CD4-positive, alpha-beta T cell treated with Interleukin-1 beta for 1 hour (primary cell): ENCODE measurements at regions not wholly inside any gene's neighbourhood (a gene's known extent, or its start where the extent isn't known, plus 50 kb on each side); places are given as distances from the start of the nearest gene placed in this dataset.
"Not testable (repeated sequence)": the region's sequence is repeated elsewhere in the genome, so short reads cannot be mapped to it uniquely, and the experiment has no call there.

ENCODE experiments used
- DNase-seq, 2 donors: peaks; one replicate each; pipeline ENCODE4 v3.0.0-alpha.2; 2020 to 2022

DNA sequence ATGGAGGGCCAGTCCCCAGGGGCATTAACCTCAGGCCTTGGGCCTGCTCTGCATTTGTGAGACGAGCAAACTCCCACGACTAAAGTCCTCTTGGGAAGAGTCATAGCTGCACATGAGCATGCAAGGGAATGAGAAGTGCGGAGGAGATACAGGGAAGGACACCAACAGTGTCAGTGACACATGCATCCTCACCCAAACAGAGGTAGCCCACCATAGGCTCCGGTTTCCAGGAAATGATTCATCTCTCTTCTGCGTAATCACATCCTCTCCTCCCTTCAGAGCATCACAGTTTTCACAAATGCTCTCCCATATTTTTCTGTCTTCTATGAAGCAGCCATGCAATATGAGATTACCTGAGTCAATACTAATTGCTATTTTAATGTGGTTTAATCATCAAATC lies 725.7 kb upstream of the GOT2 start:
- no peak for DNase-seq

DNA sequence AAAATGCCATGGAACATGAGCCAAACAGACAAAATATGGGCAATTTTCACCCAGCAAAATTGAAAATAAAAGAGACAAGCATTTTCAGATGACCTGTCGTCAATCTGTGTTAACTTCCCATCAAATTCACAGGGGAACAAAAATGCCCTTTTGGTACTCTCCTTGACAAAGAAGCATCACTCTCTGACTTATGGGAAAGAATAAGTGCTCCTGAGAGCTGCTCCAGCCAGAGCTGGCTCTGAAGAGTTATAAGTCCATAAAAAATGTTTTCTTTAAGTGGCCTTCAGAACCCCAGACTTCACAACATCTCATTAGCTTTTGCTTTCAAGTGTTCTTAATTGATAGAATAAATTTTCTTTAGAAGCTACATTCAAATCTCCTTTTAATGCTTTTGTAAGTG lies 721.4 kb upstream of the GOT2 start:
- DNase-seq, result no peak

DNA sequence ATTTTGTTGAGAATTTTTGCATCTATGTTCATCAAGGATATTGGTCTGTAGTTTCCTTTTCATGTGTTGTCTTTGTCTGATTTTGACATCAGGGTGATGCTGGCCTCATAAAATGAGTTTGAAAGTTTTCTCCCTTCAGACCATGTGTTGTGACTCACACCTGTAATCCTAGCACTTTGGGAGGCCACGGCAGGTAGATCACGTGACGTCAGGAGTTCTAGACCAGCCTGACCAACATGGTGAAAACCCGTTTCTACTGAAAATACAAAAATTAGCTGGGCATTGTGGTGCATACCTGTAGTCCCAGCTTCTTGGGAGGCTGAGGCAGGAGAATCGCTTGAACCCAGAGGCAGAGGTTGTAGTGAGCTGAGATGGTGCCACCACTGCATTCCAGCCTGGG lies 716.4 kb upstream of the GOT2 start:
- not testable (repeated sequence) for DNase-seq

GRCh38 chr16:59440502-59440901 lies 706.4 kb upstream of the GOT2 start:
- no peak for DNase-seq

- no peak for DNase-seq
These were observed 698.8 kb upstream of the GOT2 start for GRCh38 chr16:59432896-59433295.

- no peak for DNase-seq
These were observed 698.2 kb upstream of the GOT2 start for GRCh38 chr16:59432276-59432675.

DNA sequence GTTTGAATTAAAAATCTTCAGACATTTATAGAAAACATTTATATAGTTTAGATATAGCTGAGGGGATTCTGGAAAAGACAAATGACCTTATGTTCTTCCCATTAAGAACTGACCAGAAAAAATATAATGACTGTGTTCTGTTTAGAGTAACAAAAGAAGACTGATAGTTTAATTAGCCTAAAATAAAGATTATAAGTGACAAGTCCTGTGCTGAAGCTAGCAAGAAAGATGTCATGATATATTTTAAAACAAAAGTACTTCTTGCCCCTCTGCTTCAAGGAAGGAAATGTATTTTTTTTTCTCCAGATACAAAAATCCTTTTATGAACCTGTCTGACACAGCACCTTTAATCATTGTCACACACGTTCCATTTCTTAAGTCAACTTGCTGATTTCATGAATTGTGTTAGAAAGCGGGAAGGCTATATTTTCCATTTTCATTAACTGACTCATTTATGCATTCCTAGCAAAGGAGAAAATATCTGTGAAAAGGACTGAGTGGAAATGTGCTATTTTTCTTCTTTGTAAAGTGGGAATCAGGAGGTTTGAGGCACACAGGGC lies 690.7 kb upstream of the GOT2 start:
- no peak for DNase-seq

- DNase-seq, result no peak
These were observed 678.1 kb upstream of the GOT2 start for GRCh38 chr16:59411961-59412841.

- no peak for DNase-seq
These were observed 676.3 kb upstream of the GOT2 start for GRCh38 chr16:59410451-59410850.

DNA sequence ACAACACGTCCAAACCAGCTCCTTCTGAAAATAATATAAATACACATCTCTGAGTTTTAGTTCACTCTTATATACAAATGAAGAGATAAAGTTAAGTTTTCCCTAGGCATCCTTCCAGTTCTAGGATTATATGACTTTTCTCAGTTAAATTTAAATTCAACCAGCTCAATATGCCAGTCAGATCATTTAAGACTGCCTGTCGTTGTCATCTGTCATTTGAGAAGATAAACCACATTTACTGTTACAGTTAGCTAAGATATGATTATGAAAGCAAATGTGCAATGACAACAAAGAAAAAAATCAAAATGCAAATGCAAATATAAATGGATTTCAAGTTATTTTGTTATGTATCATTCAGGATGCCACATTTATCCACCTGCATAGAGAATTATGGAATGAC lies 671.7 kb upstream of the GOT2 start:
- DNase-seq, result no peak

GRCh38 chr16:59404509-59404908 lies 670.4 kb upstream of the GOT2 start:
- no peak for DNase-seq

DNA sequence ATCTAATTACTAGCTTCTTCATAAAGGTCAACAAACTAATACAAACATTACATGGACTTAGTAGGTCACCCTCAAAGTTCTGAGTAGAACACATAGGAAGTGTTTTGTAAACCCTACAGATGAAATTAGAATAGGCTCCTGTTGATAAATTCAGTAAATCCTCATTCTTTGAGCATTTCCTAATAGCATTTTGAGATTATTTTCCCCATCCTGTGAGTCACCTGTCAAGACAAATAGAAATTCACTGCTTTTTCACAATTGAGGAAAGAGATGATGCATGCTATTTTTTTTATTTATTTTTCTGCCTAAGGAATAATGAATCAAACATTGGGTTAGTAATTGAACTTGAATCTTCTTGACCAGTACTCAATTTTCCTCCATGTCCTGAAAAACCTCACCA lies 666.7 kb upstream of the GOT2 start:
- no peak for DNase-seq

GRCh38 chr16:59397638-59398037 lies 663.5 kb upstream of the GOT2 start:
- no peak for DNase-seq

GRCh38 chr16:59394526-59394925 lies 660.4 kb upstream of the GOT2 start:
- no peak for DNase-seq

DNA sequence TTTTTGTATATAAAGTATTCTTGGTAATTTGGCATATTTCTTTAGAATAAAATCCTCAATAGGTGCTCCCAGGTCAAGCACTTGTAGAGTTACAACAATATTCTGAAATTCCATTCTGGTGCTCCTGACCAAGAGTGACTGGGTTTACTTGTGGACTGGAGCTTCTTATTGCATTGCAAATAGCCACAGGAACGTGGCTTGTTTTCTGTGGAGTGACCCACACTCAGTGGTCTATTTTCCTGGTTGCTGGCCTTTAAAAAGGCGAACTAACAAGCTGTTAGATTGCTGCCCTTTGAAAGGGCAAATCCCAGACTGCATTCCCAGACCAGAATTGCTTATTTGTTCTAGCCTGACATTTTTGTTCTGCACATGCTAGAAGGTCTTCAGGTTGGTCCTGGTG lies 658.8 kb upstream of the GOT2 start:
- DNase-seq, result no peak

DNA sequence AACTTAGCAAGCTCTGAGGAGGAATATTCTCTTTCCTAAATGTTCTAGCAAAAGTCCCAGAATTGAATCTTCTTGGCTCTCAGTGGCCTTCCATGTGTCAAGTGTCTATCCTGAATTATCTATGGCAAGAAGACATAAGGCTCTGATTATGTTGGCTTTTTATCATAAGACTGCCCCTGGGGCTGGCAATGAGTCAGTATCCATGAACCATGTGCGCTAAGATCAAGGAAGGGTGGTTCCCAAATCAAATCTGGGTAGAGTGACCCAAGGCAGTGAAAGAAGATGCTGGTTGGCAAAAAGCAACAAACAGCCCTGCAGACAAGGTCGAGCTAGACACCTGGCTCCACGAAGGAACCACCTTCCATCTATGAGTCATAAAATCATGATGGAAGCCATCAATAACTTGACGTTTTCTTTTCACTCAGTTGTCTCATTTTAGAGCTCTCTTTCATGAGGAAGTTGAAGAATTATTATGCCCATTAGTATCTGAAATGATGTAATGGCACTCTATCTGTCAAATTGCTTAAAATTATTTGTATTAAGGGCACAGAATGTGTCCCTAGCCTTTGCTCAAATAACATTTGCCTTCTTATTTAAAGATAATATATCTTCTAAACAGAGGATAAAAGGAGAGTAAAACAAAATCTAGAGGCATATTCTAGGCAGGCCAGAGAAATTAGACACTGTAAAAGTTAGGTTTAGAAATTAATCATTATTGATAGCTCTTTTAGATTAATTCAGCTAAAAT lies 657.7 kb upstream of the GOT2 start:
- DNase-seq, result no peak

- DNase-seq, result no peak
These were observed 651.8 kb upstream of the GOT2 start for GRCh38 chr16:59385959-59386358.

DNA sequence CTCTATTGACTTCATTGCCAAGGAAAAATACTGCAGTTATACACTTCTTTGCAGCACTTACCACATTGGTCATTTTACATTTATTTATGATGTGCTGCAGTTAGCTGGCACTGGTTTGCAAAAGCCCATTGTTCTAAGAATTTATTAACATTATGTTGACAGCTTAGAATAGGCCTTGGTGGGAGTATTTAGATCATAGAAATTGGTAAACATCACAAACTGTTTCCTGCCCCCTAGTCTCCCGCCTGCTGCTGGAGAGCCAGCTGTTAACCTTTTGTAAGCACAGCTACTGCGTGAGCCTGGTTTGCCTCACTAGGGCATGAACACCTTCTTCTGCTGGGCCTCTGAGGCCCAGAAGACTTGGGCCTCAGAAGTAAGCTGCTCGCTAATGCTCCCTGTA lies 651.4 kb upstream of the GOT2 start:
- DNase-seq, result no peak

GRCh38 chr16:59373632-59374031 lies 639.5 kb upstream of the GOT2 start:
- no peak for DNase-seq

DNA sequence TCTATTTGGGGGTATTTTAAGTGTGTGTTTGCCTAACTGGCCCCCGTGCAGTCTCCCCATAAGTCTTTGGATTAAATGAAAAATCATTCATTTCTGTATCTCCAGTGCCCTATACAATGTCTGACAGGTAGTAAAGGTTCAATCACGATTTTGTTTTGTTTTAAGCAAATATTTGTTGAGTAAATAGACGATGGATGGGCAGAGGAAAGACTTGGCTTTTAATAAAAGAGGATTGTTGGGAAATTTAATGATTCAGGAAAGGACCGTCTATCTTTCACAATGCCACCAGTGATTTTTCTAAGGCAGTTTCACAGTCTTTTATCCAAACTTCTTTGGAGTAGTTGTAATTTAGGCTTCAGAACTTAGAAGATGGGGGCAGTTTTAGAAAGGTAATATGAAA lies 636.6 kb upstream of the GOT2 start:
- no peak for DNase-seq

DNA sequence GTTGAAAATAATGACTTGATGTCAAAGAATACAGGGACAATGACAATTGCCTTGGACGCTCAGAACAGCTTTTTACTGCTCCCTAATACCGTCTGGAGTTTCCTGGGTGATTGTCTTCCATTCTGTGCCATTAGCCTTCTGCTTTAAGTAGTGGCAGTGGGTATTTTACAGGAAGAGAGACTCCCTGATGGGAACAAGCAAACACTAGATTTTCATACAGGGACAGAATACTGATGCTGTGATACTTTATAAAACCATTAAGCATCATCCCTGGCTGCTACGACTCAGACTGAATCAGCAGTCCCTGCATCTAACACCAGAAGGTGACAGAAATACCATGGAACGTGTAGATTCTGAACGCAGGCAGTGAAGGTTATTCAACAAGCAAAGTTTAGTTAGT lies 635.4 kb upstream of the GOT2 start:
- DNase-seq, result no peak

DNA sequence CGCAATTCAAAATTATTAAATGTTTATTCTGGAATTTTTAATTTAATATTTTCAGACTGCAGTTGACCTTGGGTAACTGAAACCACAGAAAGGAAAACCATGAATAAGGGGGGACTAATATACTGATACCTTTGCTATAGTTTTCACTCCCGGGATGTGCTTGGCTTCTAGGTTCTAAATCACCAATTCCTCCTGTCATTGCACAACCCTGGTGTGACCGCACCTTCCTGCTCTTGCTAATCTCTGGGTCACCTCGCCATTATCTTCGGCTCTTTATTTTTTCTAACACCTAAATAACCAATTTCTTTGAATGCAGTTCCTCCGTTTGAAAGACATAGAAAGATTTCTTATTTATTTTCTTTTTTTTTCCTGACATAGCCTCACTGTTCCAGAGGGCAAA lies 634.5 kb upstream of the GOT2 start:
- DNase-seq, result no peak

DNA sequence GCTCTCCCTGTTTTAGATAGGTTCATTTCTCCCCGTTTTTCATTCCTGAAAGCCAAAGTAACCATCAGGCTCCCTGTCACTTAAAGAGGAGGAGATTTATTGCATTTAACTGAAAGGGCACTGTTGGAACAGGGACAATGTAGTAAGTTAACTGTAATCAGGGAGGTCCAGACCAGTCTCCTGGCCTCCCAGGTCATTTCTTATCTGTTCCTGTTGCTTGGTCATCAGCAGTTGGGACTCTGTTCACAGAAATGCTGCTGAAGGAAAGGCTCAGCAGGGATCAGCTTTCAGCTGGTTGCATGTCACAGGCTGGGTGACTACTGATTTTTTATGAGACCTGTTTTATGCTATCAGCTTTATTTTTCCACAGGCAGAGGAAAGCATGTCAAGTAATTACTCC lies 622.6 kb upstream of the GOT2 start:
- DNase-seq, result no peak

DNA sequence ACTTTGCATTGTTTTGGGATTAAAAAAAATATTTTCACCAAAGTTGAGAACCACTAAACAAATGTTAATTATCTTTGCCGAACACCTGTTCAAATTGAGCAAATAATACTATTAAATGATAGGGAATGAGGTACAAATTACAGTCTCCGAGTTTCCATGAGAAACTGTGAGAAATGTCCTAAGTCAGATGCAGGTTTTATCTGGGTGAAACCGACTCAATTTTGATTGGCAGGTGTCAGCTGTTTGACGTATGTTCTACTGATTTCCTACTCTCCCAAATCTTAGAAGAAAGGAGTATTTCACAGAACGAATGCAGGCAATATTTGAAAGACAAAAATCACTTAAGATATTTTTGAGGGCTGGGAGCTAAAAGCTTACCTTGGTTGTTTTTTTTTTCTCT lies 622.0 kb upstream of the GOT2 start:
- DNase-seq, result no peak
